ENCODE measurements at regions not wholly inside any gene's neighbourhood (a gene's known extent, or its start where the extent isn't known, plus 50 kb on each side); places are given as distances from the start of the nearest gene placed in this dataset.

GRCh38 chr10:78993261-78993945, 75.4 kb upstream of the ZMIZ1 start:
- H2BK120ac ChIP-seq (ENCODE audit: low read depth, low read length), result no peak overlapping the region
- H3K18ac ChIP-seq (ENCODE audit: low read length), result no peak overlapping the region
- H3K9ac ChIP-seq (ENCODE audit: low read length), result no peak overlapping the region
- no peak overlapping the region for H3K4me3 ChIP-seq (ENCODE audit: low read length)
- H4K8ac ChIP-seq (ENCODE audit: low read depth, low read length), result no peak overlapping the region
- H3K4me2 ChIP-seq (ENCODE audit: low read length), result no peak overlapping the region
- no peak overlapping the region for H3K4ac ChIP-seq (ENCODE audit: low read depth, low read length)
- H3K56ac ChIP-seq (ENCODE audit: low read length), result no peak overlapping the region
- H2AK5ac ChIP-seq (ENCODE audit: low read length), result no peak overlapping the region
- H2BK5ac ChIP-seq (ENCODE audit: low read length), result no peak overlapping the region
- no peaks in the 10 kb centered on the region for H3K36me3 ChIP-seq (ENCODE audit: control insufficient read depth, insufficient read depth, low read length)
- WGBS (ENCODE audit: extremely low coverage, insufficient coverage, low lambda C conversion rate), result no CpG with 5 or more reads among the region's 10 CpGs
- H3K79me1 ChIP-seq (ENCODE audit: low read length), result no peaks in the 10 kb centered on the region
- no peaks in the 10 kb centered on the region for H3K79me2 ChIP-seq (ENCODE audit: control insufficient read depth, insufficient read depth, low read length)
- H3K23ac ChIP-seq (ENCODE audit: low read length), result no peak overlapping the region
- H2BK15ac ChIP-seq (replicated peaks; ENCODE audit: low read depth), result no peak overlapping the region
- H3K27ac ChIP-seq (ENCODE audit: low read depth, low read length), result peak overlapping the region; percentile 5
- H3K27me3 ChIP-seq (ENCODE audit: insufficient read depth, low read length, poor library complexity), result no peaks in the 10 kb centered on the region
- no peaks in the 10 kb centered on the region for H3K4me1 ChIP-seq (ENCODE audit: control insufficient read depth, low read depth, low read length)
- H4K5ac ChIP-seq (ENCODE audit: low read length), result no peak overlapping the region
- no peak for DNase-seq

- no peak overlapping the region for H2BK120ac ChIP-seq (ENCODE audit: low read depth, low read length)
- H3K4ac ChIP-seq (ENCODE audit: low read depth, low read length), result no peak overlapping the region
- no peak overlapping the region for H4K5ac ChIP-seq (ENCODE audit: low read length)
- no peak overlapping the region for H3K18ac ChIP-seq (ENCODE audit: low read length)
- no peak overlapping the region for H2BK15ac ChIP-seq (replicated peaks; ENCODE audit: low read depth)
- peak overlapping the region; percentile 7 for H3K23ac ChIP-seq (ENCODE audit: low read length)
- H3K27me3 ChIP-seq (ENCODE audit: insufficient read depth, low read length, poor library complexity), result no peaks in the 10 kb centered on the region
- no peak overlapping the region for H2BK5ac ChIP-seq (ENCODE audit: low read length)
- H3K9ac ChIP-seq (ENCODE audit: low read length), result no peak overlapping the region
- H3K4me3 ChIP-seq (ENCODE audit: low read length), result no peak overlapping the region
- no peaks in the 10 kb centered on the region for H3K79me1 ChIP-seq (ENCODE audit: low read length)
- no CpG with 5 or more reads among the region's 14 CpGs for WGBS (ENCODE audit: extremely low coverage, insufficient coverage, low lambda C conversion rate)
- no peak overlapping the region for H2AK5ac ChIP-seq (ENCODE audit: low read length)
- no peak overlapping the region for H3K27ac ChIP-seq (ENCODE audit: low read depth, low read length)
- no peaks in the 10 kb centered on the region for H3K36me3 ChIP-seq (ENCODE audit: control insufficient read depth, insufficient read depth, low read length)
- H3K79me2 ChIP-seq (ENCODE audit: control insufficient read depth, insufficient read depth, low read length), result no peaks in the 10 kb centered on the region
- no peak for DNase-seq
- no peak overlapping the region for H3K56ac ChIP-seq (ENCODE audit: low read length)
- H3K4me1 ChIP-seq (ENCODE audit: control insufficient read depth, low read depth, low read length), result no peaks in the 10 kb centered on the region
- no peak overlapping the region for H3K4me2 ChIP-seq (ENCODE audit: low read length)
- H4K8ac ChIP-seq (ENCODE audit: low read depth, low read length), result no peak overlapping the region
Measured at GRCh38 chr10:78995987-78996791, 72.6 kb upstream of the ZMIZ1 start.

GRCh38 chr10:78996792-78997129, 72.0 kb upstream of the ZMIZ1 start:
- Histone ChIP-seq H2BK120ac (ENCODE audit: low read depth, low read length) (no peak overlapping the region), H3K4me3 (ENCODE audit: low read length) (no peak overlapping the region), H3K4ac (ENCODE audit: low read depth, low read length) (no peak overlapping the region), H3K9ac (ENCODE audit: low read length) (no peak overlapping the region), H3K79me1 (ENCODE audit: low read length) (no peaks in the 10 kb centered on the region), H3K79me2 (ENCODE audit: control insufficient read depth, insufficient read depth, low read length) (no peaks in the 10 kb centered on the region), H4K8ac (ENCODE audit: low read depth, low read length) (no peak overlapping the region), H3K36me3 (ENCODE audit: control insufficient read depth, insufficient read depth, low read length) (no peaks in the 10 kb centered on the region), H3K56ac (ENCODE audit: low read length) (no peak overlapping the region), H4K5ac (ENCODE audit: low read length) (no peak overlapping the region), H3K4me2 (ENCODE audit: low read length) (no peak overlapping the region), H2BK5ac (ENCODE audit: low read length) (no peak overlapping the region), H2AK5ac (ENCODE audit: low read length) (no peak overlapping the region), H3K27me3 (ENCODE audit: insufficient read depth, low read length, poor library complexity) (no peaks in the 10 kb centered on the region), H3K18ac (ENCODE audit: low read length) (no peak overlapping the region), H2BK15ac (replicated peaks; ENCODE audit: low read depth) (no peak overlapping the region), H3K23ac (ENCODE audit: low read length) (no peak overlapping the region), H3K27ac (ENCODE audit: low read depth, low read length) (no peak overlapping the region), H3K4me1 (ENCODE audit: control insufficient read depth, low read depth, low read length) (no peaks in the 10 kb centered on the region)
- no CpG with 5 or more reads among the region's 3 CpGs for WGBS (ENCODE audit: extremely low coverage, insufficient coverage, low lambda C conversion rate)
- no peak for DNase-seq

- WGBS (ENCODE audit: extremely low coverage, insufficient coverage, low lambda C conversion rate), result no CpG with 5 or more reads among the region's 10 CpGs
- Histone ChIP-seq H2BK15ac (replicated peaks; ENCODE audit: low read depth) (no peak overlapping the region), H3K56ac (ENCODE audit: low read length) (no peak overlapping the region), H3K18ac (ENCODE audit: low read length) (no peak overlapping the region), H4K8ac (ENCODE audit: low read depth, low read length) (no peak overlapping the region), H3K23ac (ENCODE audit: low read length) (no peak overlapping the region), H2BK120ac (ENCODE audit: low read depth, low read length) (no peak overlapping the region), H3K27me3 (ENCODE audit: insufficient read depth, low read length, poor library complexity) (no peaks in the 10 kb centered on the region), H3K9ac (ENCODE audit: low read length) (no peak overlapping the region), H2AK5ac (ENCODE audit: low read length) (no peak overlapping the region), H3K4me1 (ENCODE audit: control insufficient read depth, low read depth, low read length) (no peaks in the 10 kb centered on the region), H3K4me3 (ENCODE audit: low read length) (no peak overlapping the region), H3K36me3 (ENCODE audit: control insufficient read depth, insufficient read depth, low read length) (no peaks in the 10 kb centered on the region), H4K5ac (ENCODE audit: low read length) (no peak overlapping the region), H3K27ac (ENCODE audit: low read depth, low read length) (no peak overlapping the region), H3K4me2 (ENCODE audit: low read length) (no peak overlapping the region), H3K4ac (ENCODE audit: low read depth, low read length) (no peak overlapping the region), H2BK5ac (ENCODE audit: low read length) (no peak overlapping the region), H3K79me2 (ENCODE audit: control insufficient read depth, insufficient read depth, low read length) (no peaks in the 10 kb centered on the region), H3K79me1 (ENCODE audit: low read length) (no peaks in the 10 kb centered on the region)
- peak; percentile 42 for DNase-seq
Measured at GRCh38 chr10:78997635-78998618, 70.8 kb upstream of the ZMIZ1 start.

- no peaks in the 10 kb centered on the region for H3K79me1 ChIP-seq (ENCODE audit: low read length)
- no peak overlapping the region for H2AK5ac ChIP-seq (ENCODE audit: low read length)
- no peaks in the 10 kb centered on the region for H3K36me3 ChIP-seq (ENCODE audit: control insufficient read depth, insufficient read depth, low read length)
- no peak overlapping the region for H4K8ac ChIP-seq (ENCODE audit: low read depth, low read length)
- no peak overlapping the region for H3K27ac ChIP-seq (ENCODE audit: low read depth, low read length)
- H2BK5ac ChIP-seq (ENCODE audit: low read length), result no peak overlapping the region
- no peak overlapping the region for H3K4me3 ChIP-seq (ENCODE audit: low read length)
- WGBS (ENCODE audit: extremely low coverage, insufficient coverage, low lambda C conversion rate), result no CpG with 5 or more reads among the region's 10 CpGs
- no peak for DNase-seq
- no peak overlapping the region for H3K4ac ChIP-seq (ENCODE audit: low read depth, low read length)
- H3K9ac ChIP-seq (ENCODE audit: low read length), result no peak overlapping the region
- no peak overlapping the region for H3K23ac ChIP-seq (ENCODE audit: low read length)
- H3K79me2 ChIP-seq (ENCODE audit: control insufficient read depth, insufficient read depth, low read length), result no peaks in the 10 kb centered on the region
- H2BK120ac ChIP-seq (ENCODE audit: low read depth, low read length), result no peak overlapping the region
- no peak overlapping the region for H3K18ac ChIP-seq (ENCODE audit: low read length)
- no peaks in the 10 kb centered on the region for H3K4me1 ChIP-seq (ENCODE audit: control insufficient read depth, low read depth, low read length)
- no peak overlapping the region for H3K4me2 ChIP-seq (ENCODE audit: low read length)
- no peaks in the 10 kb centered on the region for H3K27me3 ChIP-seq (ENCODE audit: insufficient read depth, low read length, poor library complexity)
- H3K56ac ChIP-seq (ENCODE audit: low read length), result no peak overlapping the region
- no peak overlapping the region for H2BK15ac ChIP-seq (replicated peaks; ENCODE audit: low read depth)
- H4K5ac ChIP-seq (ENCODE audit: low read length), result no peak overlapping the region
Measured at GRCh38 chr10:79001082-79001885, 67.5 kb upstream of the ZMIZ1 start.

All from mesendoderm (in vitro differentiated cells).